SK-N-MC (cell line): ENCODE measurements at regions not wholly inside any gene's neighbourhood (a gene's known extent, or its start where the extent isn't known, plus 50 kb on each side); places are given as distances from the start of the nearest gene placed in this dataset.

Source experiments
- DNase-seq: peaks from one replicate; pipeline ENCODE4 v3.0.0-alpha.2; 2011; ENCODE audit warnings: low read depth, low spot score
- H3K27ac ChIP-seq: fragments of 200-600 bp; sonication (generic); 2 replicates; pipeline ENCODE4 v1.5.1; 2016; ENCODE audit warnings: mixed run types
- H3K36me3 ChIP-seq: fragments of 200-600 bp; sonication (generic); 2 replicates; pipeline ENCODE4 v1.6.1; 2017; ENCODE audit warnings: antibody characterized with exemption, low read length, mixed read lengths; ENCODE audit not compliant: insufficient read depth
- H3K4me3 ChIP-seq: fragments of 200-600 bp; sonication (generic); 2 replicates; pipeline ENCODE4 v1.5.1; 2016
- H3K9ac ChIP-seq: fragments of 200-600 bp; sonication (generic); 2 replicates; pipeline ENCODE4 v1.8.0; 2017; ENCODE audit warnings: mixed run types, mixed read lengths; ENCODE audit not compliant: insufficient read length
- H3K9me3 ChIP-seq: fragments of 200-600 bp; sonication (generic); 2 replicates; pipeline ENCODE4 v1.6.1; 2017; ENCODE audit warnings: low read depth, mild to moderate bottlenecking, antibody characterized with exemption, low read length, moderate library complexity, mixed read lengths
- EZH2 ChIP-seq: fragments of 200-600 bp; sonication (generic); IDR thresholded peaks from one replicate; pipeline ENCODE4 v1.6.1; 2017; ENCODE audit warnings: antibody characterized with exemption
- FOXP2 ChIP-seq: optimal IDR thresholded peaks from 2 replicates; pipeline ENCODE3; 2011; ENCODE audit warnings: mild to moderate bottlenecking, moderate library complexity; ENCODE audit not compliant: insufficient read depth; ENCODE audit errors: extremely low read length, control extremely low read depth
- POLR2AphosphoS5 ChIP-seq: IDR thresholded peaks from 2 replicates; pipeline ENCODE4 v1.6.1; 2012; ENCODE audit warnings: mild to moderate bottlenecking, low read depth, low read length, borderline replicate concordance

DNA sequence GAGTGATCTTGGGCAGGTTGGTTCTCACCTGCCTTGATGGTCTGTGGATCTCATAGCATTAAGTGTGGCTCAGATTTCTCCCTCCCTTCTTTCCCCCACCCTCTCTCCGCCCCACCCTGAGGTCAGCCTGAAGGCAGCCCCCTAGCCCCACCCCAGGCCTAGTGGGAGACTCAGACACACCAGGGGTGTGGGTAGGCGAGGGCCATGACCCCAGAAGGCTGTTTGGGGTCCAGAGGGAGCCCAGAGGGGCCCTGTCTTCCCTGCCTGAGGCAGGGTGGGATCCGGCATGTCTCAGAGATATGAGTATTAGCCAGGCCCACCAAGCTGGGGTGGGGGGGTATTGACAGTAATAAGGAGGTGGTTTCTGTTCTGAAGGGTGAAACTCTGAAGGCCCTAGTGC lies 160.5 kb downstream of the GLI2 start:
- Histone ChIP-seq H3K9ac (no peak overlapping the region), H3K36me3 (no peaks in the 10 kb centered on the region), H3K4me3 (no peak overlapping the region), H3K27ac (no peak overlapping the region), H3K9me3 (no peaks in the 10 kb centered on the region)
- TF ChIP-seq FOXP2 (no peak), EZH2 (no peak), POLR2AphosphoS5 (no peak)
- no peak for DNase-seq

DNA sequence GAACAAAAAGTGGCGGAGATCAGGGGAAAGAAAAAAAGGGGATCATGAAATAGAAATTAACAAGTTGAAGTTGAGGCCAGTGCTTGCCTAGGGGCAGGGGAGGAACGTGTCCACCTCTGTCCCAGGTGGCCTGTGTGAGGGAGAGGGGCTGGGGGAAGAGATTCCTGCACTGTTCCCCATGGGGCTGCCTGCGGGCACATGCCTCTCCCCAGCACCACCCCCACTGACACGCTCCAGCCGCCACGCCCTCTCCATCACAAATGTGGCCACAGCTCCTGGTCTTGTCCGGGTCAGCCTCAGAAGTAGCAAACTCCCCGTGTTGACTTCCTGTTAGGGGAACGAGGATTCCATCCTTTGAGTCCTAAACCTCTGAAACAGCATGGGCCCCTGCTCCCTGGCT lies 161.2 kb downstream of the GLI2 start:
- TF ChIP-seq POLR2AphosphoS5 (no peak), FOXP2 (no peak), EZH2 (no peak)
- Histone ChIP-seq H3K36me3 (no peaks in the 10 kb centered on the region), H3K4me3 (no peak overlapping the region), H3K9ac (no peak overlapping the region), H3K27ac (no peak overlapping the region), H3K9me3 (no peaks in the 10 kb centered on the region)
- DNase-seq: no peak

DNA sequence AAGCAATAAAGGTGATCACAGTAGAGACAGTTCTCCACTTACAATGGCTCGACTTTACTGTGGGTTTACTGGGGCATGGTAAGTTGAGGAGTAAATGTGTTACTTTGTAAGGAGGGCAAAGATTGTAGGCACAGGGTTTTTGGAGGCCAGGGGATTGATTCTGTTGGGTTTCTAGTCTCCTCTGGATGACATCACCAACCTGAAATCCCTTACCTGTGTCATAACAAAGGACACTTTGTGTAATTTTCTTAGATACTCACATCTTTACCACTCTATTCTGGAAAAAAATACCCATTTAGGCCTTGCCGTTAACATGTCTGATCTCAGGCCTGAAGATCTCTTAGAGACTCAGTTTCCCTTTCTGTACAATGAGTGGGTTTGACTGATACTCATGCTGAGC lies 161.7 kb downstream of the GLI2 start:
- no peak overlapping the region for H3K4me3 ChIP-seq
- no peaks in the 10 kb centered on the region for H3K36me3 ChIP-seq
- no peak overlapping the region for H3K9ac ChIP-seq
- no peak for DNase-seq
- no peaks in the 10 kb centered on the region for H3K9me3 ChIP-seq
- no peak for TF ChIP-seq FOXP2
- no peak for TF ChIP-seq EZH2
- no peak for TF ChIP-seq POLR2AphosphoS5
- no peak overlapping the region for H3K27ac ChIP-seq

DNA sequence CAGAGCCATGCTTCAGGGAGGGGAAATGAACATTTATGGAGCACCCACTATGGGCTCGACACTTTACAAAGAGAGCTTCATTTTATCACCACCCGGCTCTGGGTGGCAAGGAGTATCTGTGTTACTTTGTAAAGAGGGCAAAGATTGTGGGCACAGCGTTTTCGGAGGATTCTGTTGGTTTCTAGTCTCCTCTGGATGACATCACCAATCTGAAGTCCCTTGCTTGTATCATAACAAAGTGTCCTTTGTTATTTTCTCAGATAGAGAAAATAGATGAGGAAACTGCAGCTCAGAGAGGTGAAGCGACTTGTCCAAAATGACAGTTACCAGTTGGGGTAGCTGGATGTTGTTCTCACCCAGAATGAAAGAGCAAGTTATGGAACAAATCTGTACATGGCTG lies 162.8 kb downstream of the GLI2 start:
- no peak overlapping the region for H3K4me3 ChIP-seq
- H3K27ac ChIP-seq: peak overlapping the region; percentile 67

DNA sequence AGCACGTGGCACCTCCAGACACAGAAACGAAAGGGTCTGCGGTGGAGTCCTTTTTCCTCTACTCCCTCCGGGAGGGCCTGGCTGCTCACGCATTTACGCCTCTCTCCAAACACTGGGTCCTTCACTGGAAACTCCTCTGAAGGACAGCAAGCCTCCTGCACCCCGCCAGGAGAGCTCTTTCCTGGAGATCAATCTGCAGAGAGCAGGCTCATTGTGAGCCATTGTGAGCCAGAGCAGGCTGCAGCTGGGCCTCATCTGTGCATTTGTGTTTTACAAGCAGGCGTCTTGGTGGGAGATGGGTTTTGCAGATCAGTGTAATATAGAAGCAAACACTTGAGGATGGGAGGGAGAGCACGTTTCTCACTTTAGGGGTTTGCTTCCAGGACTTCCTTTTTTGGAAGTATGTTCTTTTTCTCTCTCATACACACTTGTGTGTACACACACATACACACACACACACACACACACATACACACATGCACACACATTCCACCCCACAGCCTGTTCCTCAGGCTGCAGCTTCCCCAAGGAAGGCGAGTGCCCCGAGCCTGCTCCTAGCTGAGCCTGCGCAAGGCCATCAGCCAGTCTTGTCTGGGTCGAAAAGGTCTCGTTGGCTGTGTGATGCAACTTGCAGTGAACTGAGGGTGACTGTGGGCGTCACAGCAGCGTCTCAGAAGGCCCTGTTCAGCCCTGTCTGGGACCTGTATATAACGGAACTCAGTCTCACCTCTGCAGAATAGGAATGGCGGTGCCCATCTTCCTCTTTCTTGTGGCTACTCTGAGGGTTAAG lies 163.5 kb downstream of the GLI2 start:
- Histone ChIP-seq H3K4me3 (peak overlapping the region; percentile 16; the same call in 1 of the 2 replicates), H3K9ac (no peak overlapping the region), H3K27ac (peak overlapping the region; percentile 67), H3K36me3 (no peaks in the 10 kb centered on the region), H3K9me3 (no peaks in the 10 kb centered on the region)
- DNase-seq: no peak
- TF ChIP-seq EZH2 (no peak), POLR2AphosphoS5 (no peak), FOXP2 (no peak)

More for the DNA sequence above, 162.8 kb downstream of the GLI2 start:
- Histone ChIP-seq H3K36me3 (no peaks in the 10 kb centered on the region), H3K9me3 (no peaks in the 10 kb centered on the region), H3K9ac (no peak overlapping the region)
- no peak for TF ChIP-seq POLR2AphosphoS5
- no peak for DNase-seq

DNA sequence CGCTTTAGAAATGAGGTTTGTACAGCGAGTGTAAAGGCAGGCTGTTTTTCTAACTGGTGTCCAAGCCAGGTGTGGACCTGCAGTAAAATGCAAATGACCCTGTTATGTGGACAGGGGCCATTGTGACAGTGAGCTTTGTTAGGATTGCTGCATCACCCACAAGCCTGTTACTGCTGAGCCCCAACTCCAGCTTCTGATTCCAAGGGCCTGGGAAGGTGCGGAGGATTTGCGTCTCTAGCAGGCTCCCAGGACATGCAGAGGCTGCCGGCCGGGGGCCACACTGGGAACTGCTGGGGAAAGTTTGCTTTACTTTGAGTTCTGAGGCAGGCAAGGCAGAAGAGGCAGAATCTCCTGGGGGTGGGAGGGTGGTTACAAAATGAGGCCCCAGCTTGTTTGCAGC lies 164.1 kb downstream of the GLI2 start:
- H3K9me3 ChIP-seq: no peaks in the 10 kb centered on the region
- H3K4me3 ChIP-seq: no peak overlapping the region
- no peak overlapping the region for H3K9ac ChIP-seq
- H3K27ac ChIP-seq: no peak overlapping the region
- no peaks in the 10 kb centered on the region for H3K36me3 ChIP-seq
- DNase-seq: no peak
- TF ChIP-seq EZH2 (no peak), POLR2AphosphoS5 (no peak), FOXP2 (no peak)

DNA sequence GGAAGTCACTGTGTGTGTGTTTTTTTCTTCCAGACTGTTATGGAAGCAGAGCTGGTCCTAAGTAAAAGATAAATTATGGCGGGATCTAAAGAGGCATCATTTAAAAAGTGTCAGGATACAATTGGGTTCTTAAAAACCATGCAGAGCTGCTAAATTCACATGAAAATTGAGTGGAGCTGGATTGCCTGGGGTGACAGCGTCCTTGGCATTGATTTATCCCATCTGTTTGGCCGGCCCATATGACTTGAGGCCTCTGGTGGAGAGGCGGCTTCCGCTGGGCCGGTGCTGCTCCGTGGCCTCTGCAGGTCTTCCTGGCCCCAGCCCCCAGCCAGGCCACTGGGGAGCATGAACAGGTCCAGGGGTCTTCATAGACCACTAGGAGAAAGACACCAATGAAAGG lies 165.5 kb downstream of the GLI2 start:
- no peak overlapping the region for H3K4me3 ChIP-seq
- peak overlapping the region; percentile 21; the same call in 1 of the 2 replicates for H3K27ac ChIP-seq
- no peaks in the 10 kb centered on the region for H3K36me3 ChIP-seq
- no peaks in the 10 kb centered on the region for H3K9me3 ChIP-seq
- no peak overlapping the region for H3K9ac ChIP-seq
- TF ChIP-seq FOXP2: no peak
- no peak for TF ChIP-seq EZH2
- no peak for TF ChIP-seq POLR2AphosphoS5
- DNase-seq: no peak

DNA sequence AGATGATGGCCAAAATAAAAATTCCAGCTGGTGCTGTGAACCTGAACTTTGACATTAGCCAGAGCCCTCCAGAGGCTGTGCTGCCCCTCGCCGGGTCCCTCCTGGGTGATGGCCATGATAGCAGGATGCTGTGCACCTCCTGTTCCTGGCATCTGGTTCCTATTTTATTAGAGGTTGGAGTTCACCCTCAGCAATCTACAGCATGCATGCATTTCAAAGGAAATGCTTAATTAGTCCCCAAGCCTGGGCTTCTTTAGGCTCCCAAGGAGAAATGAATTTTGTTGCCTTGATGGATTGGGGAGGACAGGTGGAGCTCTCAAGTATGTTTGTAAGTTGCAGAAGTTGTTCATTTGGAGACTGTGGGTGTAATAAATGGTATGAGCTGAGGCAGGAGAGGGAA lies 166.9 kb downstream of the GLI2 start:
- no peaks in the 10 kb centered on the region for H3K36me3 ChIP-seq
- H3K27ac ChIP-seq: no peak overlapping the region
- no peak overlapping the region for H3K9ac ChIP-seq
- TF ChIP-seq EZH2 (no peak), POLR2AphosphoS5 (no peak), FOXP2 (no peak)
- H3K9me3 ChIP-seq: no peaks in the 10 kb centered on the region
- no peak for DNase-seq
- no peak overlapping the region for H3K4me3 ChIP-seq

DNA sequence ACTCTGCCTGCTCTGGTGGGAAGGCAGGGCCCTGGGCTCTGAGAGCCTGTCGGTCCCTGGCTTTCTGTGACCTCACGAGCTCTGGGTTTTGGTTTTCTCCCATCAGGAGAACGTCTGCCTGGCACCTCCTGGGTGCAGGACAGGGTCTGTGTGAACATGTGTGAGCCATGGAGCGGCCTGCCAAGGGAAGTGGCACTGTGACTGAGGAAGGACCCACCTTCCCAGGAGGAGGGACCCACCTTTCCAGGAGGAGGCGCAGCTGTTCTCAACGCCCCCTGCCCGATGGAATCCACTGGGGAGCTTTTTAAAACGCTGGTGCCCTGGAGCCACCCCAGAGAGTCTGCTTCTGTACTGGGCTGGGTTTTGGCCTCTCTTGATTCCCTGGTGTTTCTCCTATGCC lies 168.7 kb downstream of the GLI2 start:
- TF ChIP-seq POLR2AphosphoS5 (no peak), EZH2 (no peak), FOXP2 (no peak)
- Histone ChIP-seq H3K9me3 (no peaks in the 10 kb centered on the region), H3K36me3 (no peaks in the 10 kb centered on the region), H3K9ac (no peak overlapping the region), H3K4me3 (no peak overlapping the region), H3K27ac (no peak overlapping the region)
- no peak for DNase-seq
